H1 (cell line): ENCODE measurements at regions not wholly inside any gene's neighbourhood (a gene's known extent, or its start where the extent isn't known, plus 50 kb on each side); places are given as distances from the start of the nearest gene placed in this dataset.

ENCODE experiments used
- CTCF ChIA-PET: fragments of 300-600 bp; sonication (Branson Sonifier 250); formaldehyde crosslinking; loops from one replicate; lab custom pipeline; 2021; ENCODE audit not compliant: partially characterized antibody; lab: Charles Lee
- POLR2A ChIA-PET: fragments of 300-600 bp; sonication (Branson Sonifier 250); formaldehyde crosslinking; loops from one replicate; lab custom pipeline; 2021; ENCODE audit warnings: inconsistent platforms; ENCODE audit not compliant: partially characterized antibody; lab: Charles Lee
- DNase-seq, 2 experiments: peaks; one replicate each; pipeline versions ENCODE4 v3.0.0 to v3.0.0-alpha.2; 2010 to 2022; ENCODE audit warnings: low spot score in 2 of 2, low read depth in 1 of 2, mixed read lengths in 1 of 2
- FAIRE-seq: peaks from 2 replicates; lab custom pipeline; 2011; peaks lifted over from hg19 to GRCh38; lab: Jason Lieb, UNC
- H2AFZ ChIP-seq: 2 replicates; pipeline ENCODE4 v1.8.1; 2012; ENCODE audit warnings: low read length, inconsistent platforms
- H2AK5ac ChIP-seq: 2 replicates; pipeline ENCODE4 v1.6.1; 2013; ENCODE audit warnings: low read depth, low read length
- H2BK120ac ChIP-seq: replicated peaks from 2 replicates; pipeline ENCODE3; 2013; ENCODE audit warnings: low read depth, low read length, inconsistent platforms
- H2BK12ac ChIP-seq: 2 replicates; pipeline ENCODE4 v1.6.1; 2013; ENCODE audit warnings: low read depth, low read length
- H2BK15ac ChIP-seq: 2 replicates; pipeline ENCODE4 v1.6.1; 2013; ENCODE audit warnings: low read length
- H2BK20ac ChIP-seq: 2 replicates; pipeline ENCODE4 v1.6.1; 2013; ENCODE audit warnings: low read length
- H2BK5ac ChIP-seq: 2 replicates; pipeline ENCODE4 v1.6.1; 2013; ENCODE audit warnings: low read depth, low read length
- H3K14ac ChIP-seq: 2 replicates; pipeline ENCODE4 v1.6.1; 2013; ENCODE audit warnings: inconsistent platforms; ENCODE audit not compliant: insufficient read length
- H3K18ac ChIP-seq: 2 replicates; pipeline ENCODE4 v1.6.1; 2013; ENCODE audit warnings: low read length; ENCODE audit errors: extremely low read depth
- H3K23ac ChIP-seq: 2 replicates; pipeline ENCODE4 v1.6.1; 2013; ENCODE audit warnings: inconsistent platforms; ENCODE audit not compliant: insufficient read length
- H3K23me2 ChIP-seq: 2 replicates; pipeline ENCODE4 v1.6.1; 2013; ENCODE audit warnings: low read depth, low read length
- H3K27ac ChIP-seq: 2 replicates; pipeline ENCODE4 v1.6.1; 2011; ENCODE audit warnings: low read depth, low read length, inconsistent platforms
- H3K27me3 ChIP-seq, 4 experiments: replicated peaks in 1 of 4; 1 replicate in 1 of 4; 2 replicates in 3 of 4; pipeline versions ENCODE4 v1.6.1 to v1.8.1; 2011 to 2013; ENCODE audit warnings: low read length in 3 of 4, mild to moderate bottlenecking in 3 of 4, inconsistent platforms in 2 of 4, mixed read lengths in 2 of 4, moderate library complexity in 1 of 4; ENCODE audit not compliant: control insufficient read depth in 3 of 4, insufficient read depth in 3 of 4; ENCODE audit errors: extremely low read depth in 1 of 4
- H3K36me3 ChIP-seq, 4 experiments: 2 replicates each; pipeline versions ENCODE4 v1.6.1 to v1.8.1; 2011 to 2013; ENCODE audit warnings: mild to moderate bottlenecking in 4 of 4, low read length in 3 of 4, moderate library complexity in 2 of 4, control low read depth in 1 of 4, inconsistent platforms in 1 of 4; ENCODE audit not compliant: insufficient read depth in 4 of 4, control insufficient read depth in 2 of 4
- H3K4ac ChIP-seq: replicated peaks from 2 replicates; pipeline ENCODE3; 2013; ENCODE audit warnings: low read length, low read depth, mixed read lengths, inconsistent platforms; ENCODE audit not compliant: insufficient read length
- H3K4me1 ChIP-seq, 4 experiments: replicated peaks in 1 of 4; 1 replicate in 1 of 4; 2 replicates in 3 of 4; pipeline versions ENCODE4 v1.6.1 to v1.8.1; 2011 to 2013; ENCODE audit warnings: low read length in 3 of 4, inconsistent platforms in 2 of 4, mixed read lengths in 1 of 4; ENCODE audit not compliant: insufficient read depth in 4 of 4, control insufficient read depth in 3 of 4
- H3K4me2 ChIP-seq, 2 experiments: 2 replicates each; pipeline versions ENCODE4 v1.6.1 to v1.8.1; 2011 to 2013; ENCODE audit warnings: low read depth in 2 of 2, low read length in 2 of 2, control low read depth in 1 of 2, inconsistent platforms in 1 of 2, mild to moderate bottlenecking in 1 of 2; ENCODE audit not compliant: insufficient read depth in 1 of 2
- H3K4me3 ChIP-seq, 4 experiments: fragments of 200-600, 300-600 bp in 1 of 4; sonication (generic), shearing (Covaris generic), sonication (Bioruptor Twin) in 1 of 4; 2 replicates each; pipeline versions ENCODE4 v1.5.1 to v1.8.1; 2011 to 2016; ENCODE audit warnings: low read length in 4 of 4, low read depth in 3 of 4, control low read depth in 2 of 4, inconsistent platforms in 2 of 4, mild to moderate bottlenecking in 2 of 4, mixed read lengths in 1 of 4, moderate library complexity in 1 of 4; ENCODE audit not compliant: insufficient read depth in 2 of 4; ENCODE audit errors: extremely low read depth in 1 of 4
- H3K56ac ChIP-seq: replicated peaks from 2 replicates; pipeline ENCODE3; 2013; ENCODE audit warnings: low read depth, mild to moderate bottlenecking, mixed read lengths, low read length, inconsistent platforms; ENCODE audit not compliant: insufficient read length
- H3K79me1 ChIP-seq: 2 replicates; pipeline ENCODE4 v1.6.1; 2013; ENCODE audit warnings: low read depth, low read length, control low read depth
- H3K79me2 ChIP-seq, 2 experiments: 2 replicates each; pipeline versions ENCODE4 v1.6.1 to v1.8.1; 2012 to 2013; ENCODE audit warnings: low read length in 2 of 2, mild to moderate bottlenecking in 2 of 2, inconsistent platforms in 1 of 2; ENCODE audit not compliant: insufficient read depth in 2 of 2, control insufficient read depth in 1 of 2
- H3K9ac ChIP-seq, 4 experiments: replicated peaks in 1 of 4; 1 replicate in 1 of 4; 2 replicates in 3 of 4; pipeline versions ENCODE4 v1.6.1 to v1.8.1; 2011 to 2013; ENCODE audit warnings: low read depth in 3 of 4, low read length in 3 of 4, control low read depth in 2 of 4, mild to moderate bottlenecking in 2 of 4, moderate library complexity in 2 of 4, inconsistent platforms in 1 of 4; ENCODE audit errors: extremely low read depth in 1 of 4
- H3K9me3 ChIP-seq, 2 experiments: 2 replicates each; pipeline versions ENCODE4 v1.6.1 to v1.8.1; 2012 to 2013; ENCODE audit warnings: mild to moderate bottlenecking in 2 of 2, moderate library complexity in 2 of 2, control low read depth in 1 of 2, inconsistent platforms in 1 of 2, low read depth in 1 of 2, low read length in 1 of 2, mixed read lengths in 1 of 2; ENCODE audit not compliant: insufficient read depth in 2 of 2
- H4K20me1 ChIP-seq, 2 experiments: replicated peaks in 1 of 2; 2 replicates each; pipeline versions ENCODE3 to v1.8.1; 2011 to 2013; ENCODE audit warnings: inconsistent platforms in 2 of 2, low read length in 2 of 2, mild to moderate bottlenecking in 1 of 2; ENCODE audit not compliant: insufficient read depth in 2 of 2, control insufficient read depth in 1 of 2
- H4K5ac ChIP-seq: 2 replicates; pipeline ENCODE4 v1.6.1; 2013; ENCODE audit warnings: low read length, low read depth, mixed read lengths, inconsistent platforms; ENCODE audit not compliant: insufficient read length
- H4K8ac ChIP-seq: 2 replicates; pipeline ENCODE4 v1.8.0; 2013; ENCODE audit warnings: mild to moderate bottlenecking, moderate library complexity, low read length, inconsistent platforms; ENCODE audit not compliant: insufficient read depth; ENCODE audit errors: extremely low read depth
- H4K91ac ChIP-seq: replicated peaks from 2 replicates; pipeline ENCODE3; 2013; ENCODE audit warnings: low read length, mixed read lengths, inconsistent platforms; ENCODE audit not compliant: insufficient read length
- ATF3 ChIP-seq: IDR thresholded peaks from 2 replicates; pipeline ENCODE4 v1.6.1; 2011; ENCODE audit warnings: low read depth, mild to moderate bottlenecking, low read length; ENCODE audit not compliant: insufficient read depth
- BCL11A ChIP-seq, 2 experiments: IDR thresholded peaks; one replicate each; pipeline ENCODE4 v1.6.1; 2011; ENCODE audit warnings: low read depth in 2 of 2, low read length in 2 of 2, mild to moderate bottlenecking in 2 of 2
- CBX5 ChIP-seq: fragments of 300-800, 300-1000 bp; sonication (generic); IDR thresholded peaks from 2 replicates; pipeline ENCODE4 v1.7.1; 2016; ENCODE audit warnings: antibody characterized with exemption, low read length, low read depth
- EGR1 ChIP-seq: IDR thresholded peaks from 2 replicates; pipeline ENCODE4 v1.6.1; 2011; ENCODE audit warnings: low read depth, low read length, borderline replicate concordance
- FOSL1 ChIP-seq: IDR thresholded peaks from 2 replicates; pipeline ENCODE4 v1.6.1; 2011; ENCODE audit warnings: mild to moderate bottlenecking, low read depth, low read length, moderate library complexity; ENCODE audit not compliant: insufficient read depth
- JUND ChIP-seq: IDR thresholded peaks from 2 replicates; pipeline ENCODE4 v1.6.1; 2011; ENCODE audit warnings: mild to moderate bottlenecking, improper control_type of control experiment, low read length
- KDM1A ChIP-seq: fragments of 200-600, 300-600 bp; sonication (generic); IDR thresholded peaks from 2 replicates; pipeline ENCODE4 v1.7.1; 2016; ENCODE audit warnings: mild to moderate bottlenecking, low read length, borderline replicate concordance
- PHF8 ChIP-seq: fragments of 200-600 bp; sonication (generic); conservative IDR thresholded peaks from 2 replicates; pipeline ENCODE4 v1.7.1; 2012; ENCODE audit warnings: low read depth, mild to moderate bottlenecking, inconsistent platforms, low read length, moderate library complexity
- POLR2AphosphoS5 ChIP-seq: IDR thresholded peaks from 2 replicates; pipeline ENCODE4 v1.6.1; 2011; ENCODE audit warnings: low read depth, low read length
- RFX5 ChIP-seq: IDR thresholded peaks from 2 replicates; pipeline ENCODE4 v1.6.1; 2011; ENCODE audit warnings: low read depth, low read length, improper control_type of control experiment, borderline replicate concordance
- SIX5 ChIP-seq: IDR thresholded peaks from 2 replicates; pipeline ENCODE4 v1.6.1; 2011; ENCODE audit warnings: mild to moderate bottlenecking, low read depth, low read length
- TBP ChIP-seq: IDR thresholded peaks from 2 replicates; pipeline ENCODE4 v1.6.1; 2011; ENCODE audit warnings: low read depth, low read length, improper control_type of control experiment
- USF2 ChIP-seq: IDR thresholded peaks from 2 replicates; pipeline ENCODE4 v1.6.1; 2011; ENCODE audit warnings: low read length, improper control_type of control experiment
- WGBS, 2 experiments: shearing (Covaris generic) in 1 of 2; methylation state at CpG; one replicate each; pipeline versions ENCODE4 v1.1.6 to v1.1.7; 2013 to 2015; ENCODE audit warnings: low lambda C conversion rate in 2 of 2, mixed read lengths in 2 of 2, inconsistent platforms in 1 of 2, low coverage in 1 of 2, missing lambda C conversion rate in 1 of 2; ENCODE audit not compliant: insufficient replicate concordance in 2 of 2, insufficient coverage in 1 of 2, insufficient read length in 1 of 2; ENCODE audit errors: extremely low coverage in 1 of 2, missing lambda C conversion rate in 1 of 2; 5-methylcytosine and 5-hydroxymethylcytosine counted together

GRCh38 chr6:155890409-155890808 lies 434.8 kb upstream of the NOX3 start:
- no peak overlapping the region for H3K56ac ChIP-seq
- H3K9ac ChIP-seq = no peak overlapping the region
- H2AFZ ChIP-seq = no peak overlapping the region
- H4K8ac ChIP-seq = no peak overlapping the region
- no peak overlapping the region for H3K4me3 ChIP-seq
- no peaks in the 10 kb centered on the region for H4K20me1 ChIP-seq
- H3K23me2 ChIP-seq = no peaks in the 10 kb centered on the region; the same call in 1 of the 2 replicates
- no peaks in the 10 kb centered on the region for H3K79me2 ChIP-seq
- H3K79me1 ChIP-seq = no peaks in the 10 kb centered on the region
- no peak overlapping the region for H2BK5ac ChIP-seq
- no peak overlapping the region for H3K14ac ChIP-seq
- H2AK5ac ChIP-seq = no peak overlapping the region
- H3K36me3 ChIP-seq = no peaks in the 10 kb centered on the region
- TF ChIP-seq FOSL1 = no peak
- TF ChIP-seq USF2 = no peak
- no peak for TF ChIP-seq CBX5
- no peak for TF ChIP-seq SIX5
- TF ChIP-seq PHF8 = no peak
- TF ChIP-seq BCL11A (IDR thresholded peaks at IDR 0.05; ENCODE audit: low read depth in 2 of 2, low read length in 2 of 2) = no peak
- TF ChIP-seq POLR2AphosphoS5 = no peak
- no peak for TF ChIP-seq ATF3
- no peak for TF ChIP-seq TBP
- TF ChIP-seq RFX5 = no peak
- no peak for TF ChIP-seq EGR1
- no peak for TF ChIP-seq KDM1A
- TF ChIP-seq JUND = no peak
- TF ChIP-seq, all 59 proteins: peak for 0
- H2BK15ac ChIP-seq = no peak overlapping the region
- no peak overlapping the region for H3K4ac ChIP-seq
- H4K5ac ChIP-seq = no peak overlapping the region
- 49% methylated on average over 2 of the region's 2 CpGs; no CpG with 5 or more reads in 1 of the 2 experiments for WGBS, 2 experiments
- no peak for FAIRE-seq
- H2BK12ac ChIP-seq = no peak overlapping the region
- H4K91ac ChIP-seq = no peak overlapping the region
- no peak overlapping the region for H3K23ac ChIP-seq
- no peaks in the 10 kb centered on the region for H3K27me3 ChIP-seq
- H3K18ac ChIP-seq = no peak overlapping the region
- no peak overlapping the region for H2BK20ac ChIP-seq
- H3K27ac ChIP-seq = no peak overlapping the region
- H3K4me1 ChIP-seq = peaks cover 0 to 16% (median 11%) of the 10 kb centered on the region in 4 experiments; a peak in 4 of 7 replicates
- ChIA-PET POLR2A (no interaction called here), CTCF (no interaction called here)
- no peak overlapping the region for H3K4me2 ChIP-seq
- DNase-seq = no peak
- H2BK120ac ChIP-seq = no peak overlapping the region
- H3K9me3 ChIP-seq = no peaks in the 10 kb centered on the region
